Neural progenitor cell (in vitro differentiated cells): ENCODE measurements at regions not wholly inside any gene's neighbourhood (a gene's known extent, or its start where the extent isn't known, plus 50 kb on each side); places are given as distances from the start of the nearest gene placed in this dataset.

ENCODE experiments used
- DNase-seq: peaks from one replicate; pipeline ENCODE4 v3.0.0-alpha.2; 2016; ENCODE audit warnings: low spot score
- H2AFZ ChIP-seq: fragments of 200-600 bp; sonication (generic); replicated peaks from 2 replicates; pipeline ENCODE4 v1.6.1; 2016; ENCODE audit warnings: antibody characterized with exemption
- H3F3A ChIP-seq: fragments of 200-600 bp; sonication (generic); 2 replicates; pipeline ENCODE4 v1.6.1; 2016; ENCODE audit warnings: antibody characterized with exemption, low read depth
- H3K27ac ChIP-seq: fragments of 200-600 bp; sonication (generic); 2 replicates; pipeline ENCODE4 v1.5.1; 2016; ENCODE audit warnings: mild to moderate bottlenecking
- H3K27me3 ChIP-seq: fragments of 200-600 bp; sonication (generic); 2 replicates; pipeline ENCODE4 v1.6.1; 2016; ENCODE audit warnings: mild to moderate bottlenecking, moderate library complexity
- H3K36me3 ChIP-seq: fragments of 200-600 bp; sonication (generic); 2 replicates; pipeline ENCODE4 v1.5.1; 2016
- H3K4me1 ChIP-seq: fragments of 200-600 bp; sonication (generic); 2 replicates; pipeline ENCODE4 v1.6.1; 2016; ENCODE audit warnings: mixed run types
- H3K4me2 ChIP-seq: fragments of 200-600 bp; sonication (generic); 2 replicates; pipeline ENCODE4 v1.6.1; 2016
- H3K4me3 ChIP-seq: fragments of 200-600 bp; sonication (generic); 2 replicates; pipeline ENCODE4 v1.5.1; 2016
- H3K79me2 ChIP-seq: fragments of 200-600 bp; sonication (generic); 2 replicates; pipeline ENCODE4 v1.6.1; 2016; ENCODE audit warnings: low read depth
- H3K9ac ChIP-seq: fragments of 200-600 bp; sonication (generic); 2 replicates; pipeline ENCODE4 v1.6.1; 2016
- H3K9me3 ChIP-seq: fragments of 200-600 bp; sonication (generic); 2 replicates; pipeline ENCODE4 v1.5.1; 2016; ENCODE audit warnings: low read depth
- H4K20me1 ChIP-seq: fragments of 200-600 bp; sonication (generic); 2 replicates; pipeline ENCODE4 v1.6.1; 2016; ENCODE audit warnings: low read depth
- H3K27ac Mint-ChIP-seq: 3 replicates; pipeline ENCODE4 v1.8.0; 2021; ENCODE audit warnings: mixed read lengths
- H3K27me3 Mint-ChIP-seq: 2 replicates; pipeline ENCODE4 v1.8.0; 2022; ENCODE audit warnings: low read depth, mild to moderate bottlenecking, inconsistent platforms, moderate library complexity, mixed read lengths; ENCODE audit not compliant: insufficient read depth
- H3K36me3 Mint-ChIP-seq: 3 replicates; pipeline ENCODE4 v1.8.0; 2021; ENCODE audit warnings: mixed read lengths
- H3K4me1 Mint-ChIP-seq: 3 replicates; pipeline ENCODE4 v1.8.0; 2021; ENCODE audit warnings: mixed read lengths
- H3K4me3 Mint-ChIP-seq: 3 replicates; pipeline ENCODE4 v1.8.0; 2021; ENCODE audit warnings: mild to moderate bottlenecking, moderate library complexity, mixed read lengths
- H3K9me3 Mint-ChIP-seq: 3 replicates; pipeline ENCODE4 v1.8.0; 2020; ENCODE audit warnings: mixed read lengths
- CTCF ChIP-seq: fragments of 200-600 bp; sonication (generic); IDR thresholded peaks from 2 replicates; pipeline ENCODE4 v1.5.1; 2017; ENCODE audit warnings: antibody characterized with exemption, mild to moderate bottlenecking
- EZH2 ChIP-seq: fragments of 200-600 bp; sonication (generic); IDR thresholded peaks from 2 replicates; pipeline ENCODE4 v1.6.1; 2017; ENCODE audit warnings: antibody characterized with exemption, mild to moderate bottlenecking, moderate library complexity
- EZH2phosphoT487 ChIP-seq: fragments of 200-600 bp; sonication (generic); IDR thresholded peaks from 2 replicates; pipeline ENCODE4 v1.6.1; 2017; ENCODE audit warnings: antibody characterized with exemption

- H3K36me3 ChIP-seq: no peaks in the 10 kb centered on the region
- no peak for TF ChIP-seq EZH2phosphoT487
- TF ChIP-seq EZH2: no peak
- no peak for TF ChIP-seq CTCF
- H3K4me3 ChIP-seq: no peak overlapping the region
- no peak overlapping the region for H3K27ac ChIP-seq
- H3K79me2 ChIP-seq: no peaks in the 10 kb centered on the region
- no peaks in the 10 kb centered on the region for H3K9me3 ChIP-seq
- H3K4me3 Mint-ChIP-seq: no peak overlapping the region
- H2AFZ ChIP-seq: no peak overlapping the region
- H3K27me3 ChIP-seq: no peaks in the 10 kb centered on the region
- no peak overlapping the region for H3K9ac ChIP-seq
- no peaks in the 10 kb centered on the region for H3F3A ChIP-seq
- H3K4me1 ChIP-seq: peaks cover 7% of the 10 kb centered on the region
- peaks cover 11% of the 10 kb centered on the region for H3K4me1 Mint-ChIP-seq
- no peaks in the 10 kb centered on the region for H3K27me3 Mint-ChIP-seq
- peaks cover 2% of the 10 kb centered on the region for H3K9me3 Mint-ChIP-seq
- H4K20me1 ChIP-seq: no peaks in the 10 kb centered on the region
- no peak for DNase-seq
- H3K36me3 Mint-ChIP-seq: no peaks in the 10 kb centered on the region
- no peak overlapping the region for H3K4me2 ChIP-seq
- H3K27ac Mint-ChIP-seq: no peak overlapping the region
These were observed 210.4 kb upstream of the N4BP1 start for GRCh38 chr16:48820379-48820778.

DNA sequence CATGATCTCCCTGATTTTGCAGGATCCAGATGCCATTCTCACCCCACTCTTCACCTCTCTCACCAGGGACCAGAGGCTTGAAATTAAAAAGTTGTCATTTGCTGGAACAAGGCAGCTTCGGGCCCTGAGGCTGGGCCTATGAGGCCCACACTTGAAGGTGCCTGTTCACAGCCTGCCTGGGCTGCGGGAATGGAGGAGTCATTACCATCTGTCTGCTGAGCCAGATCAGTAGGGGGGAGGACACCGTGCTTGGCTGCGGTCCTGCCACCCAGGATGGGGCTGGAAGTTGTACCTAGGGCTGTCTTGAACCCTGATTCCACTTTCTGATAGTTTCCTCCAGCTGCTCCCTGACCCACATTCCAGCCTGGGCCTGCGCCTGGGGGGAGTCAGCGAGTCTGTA lies 208.3 kb upstream of the N4BP1 start:
- Histone ChIP-seq H2AFZ (no peak overlapping the region), H3K9ac (no peak overlapping the region), H3K4me2 (no peak overlapping the region), H3K36me3 (no peaks in the 10 kb centered on the region), H3K9me3 (no peaks in the 10 kb centered on the region), H3K4me3 (no peak overlapping the region), H4K20me1 (no peaks in the 10 kb centered on the region), H3K79me2 (no peaks in the 10 kb centered on the region), H3K4me1 (no peaks in the 10 kb centered on the region), H3F3A (no peaks in the 10 kb centered on the region), H3K27me3 (peaks cover 4% of the 10 kb centered on the region), H3K27ac (no peak overlapping the region)
- Mint-ChIP-seq H3K4me1 (no peaks in the 10 kb centered on the region), H3K27ac (no peak overlapping the region), H3K36me3 (no peaks in the 10 kb centered on the region), H3K4me3 (no peak overlapping the region), H3K9me3 (peaks cover 2% of the 10 kb centered on the region), H3K27me3 (peaks cover 6% of the 10 kb centered on the region)
- TF ChIP-seq CTCF (no peak), EZH2 (no peak), EZH2phosphoT487 (no peak)
- DNase-seq: no peak

DNA sequence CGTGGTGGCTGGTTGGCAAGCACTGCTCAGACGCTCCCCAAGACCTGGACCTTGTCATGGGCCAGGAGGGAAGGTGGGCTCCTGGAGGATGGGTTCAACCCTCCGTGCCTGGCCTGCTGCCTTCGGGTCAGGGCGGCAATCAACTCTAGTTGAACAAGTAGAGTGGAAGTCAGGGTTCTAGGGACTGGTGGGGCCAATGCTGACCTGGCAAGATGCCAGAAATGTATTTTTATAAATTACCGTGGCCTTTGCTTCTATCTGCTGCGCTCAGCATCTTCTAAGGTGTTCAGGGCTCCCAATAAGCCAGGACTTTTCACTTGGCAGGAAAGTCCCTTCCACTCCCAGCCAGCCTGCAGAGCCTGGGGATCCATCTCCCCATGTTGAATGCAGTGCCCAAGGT lies 207.1 kb upstream of the N4BP1 start:
- no peak for DNase-seq
- peaks cover 15% of the 10 kb centered on the region for H3K27me3 ChIP-seq
- Mint-ChIP-seq H3K27ac (no peak overlapping the region), H3K4me3 (no peak overlapping the region), H3K4me1 (peaks cover 3% of the 10 kb centered on the region), H3K36me3 (no peaks in the 10 kb centered on the region), H3K9me3 (peaks cover 4% of the 10 kb centered on the region), H3K27me3 (peaks cover 13% of the 10 kb centered on the region)
- H3K9me3 ChIP-seq: no peaks in the 10 kb centered on the region
- H3F3A ChIP-seq: peaks cover 4% of the 10 kb centered on the region
- no peaks in the 10 kb centered on the region for H3K36me3 ChIP-seq
- H3K4me3 ChIP-seq: no peak overlapping the region
- H3K4me2 ChIP-seq: no peak overlapping the region
- H4K20me1 ChIP-seq: no peaks in the 10 kb centered on the region
- H2AFZ ChIP-seq: no peak overlapping the region
- peaks cover 4% of the 10 kb centered on the region for H3K4me1 ChIP-seq
- no peak for TF ChIP-seq EZH2phosphoT487
- no peak for TF ChIP-seq CTCF
- TF ChIP-seq EZH2: no peak
- no peak overlapping the region for H3K27ac ChIP-seq
- no peak overlapping the region for H3K9ac ChIP-seq
- H3K79me2 ChIP-seq: no peaks in the 10 kb centered on the region
